GM21367 (cell line): ENCODE measurements at regions not wholly inside any gene's neighbourhood (a gene's known extent, or its start where the extent isn't known, plus 50 kb on each side); places are given as distances from the start of the nearest gene placed in this dataset.
"Not testable (repeated sequence)": the region's sequence is repeated elsewhere in the genome, so short reads cannot be mapped to it uniquely, and the experiment has no call there.

Experiments used
- ATAC-seq: cut with Tn5 transposase; IDR thresholded peaks from one replicate; pipeline ENCODE4 v1.9.1; 2021; ENCODE audit not compliant: unreplicated experiment

DNA sequence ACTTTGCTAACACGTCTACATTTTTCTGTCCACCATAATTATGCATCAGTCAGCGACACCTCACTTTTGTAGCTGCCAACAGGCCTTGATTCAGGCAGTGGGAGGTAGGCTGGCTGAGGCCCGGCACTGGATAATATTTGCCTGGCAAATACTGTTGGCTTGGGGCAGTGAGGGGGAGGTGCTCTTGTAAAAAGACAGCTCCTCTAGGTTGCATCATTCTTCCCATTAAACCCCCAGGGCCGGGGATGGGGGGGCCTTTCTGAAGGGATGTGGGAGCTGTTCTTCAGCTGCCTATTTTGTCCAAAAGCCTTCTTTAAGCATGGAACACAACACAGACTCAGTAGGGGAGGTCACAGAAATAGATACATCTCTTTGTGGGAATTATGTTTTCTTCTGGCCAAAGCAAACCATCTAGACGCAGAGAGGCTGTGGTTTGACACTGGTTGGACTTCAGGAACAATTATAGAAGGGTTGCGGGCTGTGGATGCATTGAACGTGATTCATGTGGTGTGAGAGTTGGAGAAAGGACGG is 338.3 kb upstream of the NT5E start:
- no peak for ATAC-seq

DNA sequence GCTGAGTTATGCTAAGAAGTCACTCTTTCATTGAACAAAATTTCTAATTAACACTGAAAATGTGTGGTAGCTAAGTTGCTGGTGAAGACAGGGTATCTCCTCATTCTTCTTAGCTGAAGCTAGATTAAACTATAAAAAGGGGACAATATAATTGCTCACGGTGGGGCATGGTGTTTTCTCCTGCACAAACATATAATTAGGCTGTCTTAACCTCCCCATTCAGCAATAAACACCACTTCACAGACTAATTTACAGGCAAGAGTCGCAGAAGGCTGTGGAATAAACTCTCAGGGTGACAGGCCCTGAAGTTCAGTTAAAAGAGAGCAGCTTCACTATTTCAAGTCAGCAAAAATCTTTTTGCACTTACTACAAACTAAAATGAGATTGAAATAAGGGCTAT is 338.9 kb upstream of the NT5E start:
- ATAC-seq: no peak

DNA sequence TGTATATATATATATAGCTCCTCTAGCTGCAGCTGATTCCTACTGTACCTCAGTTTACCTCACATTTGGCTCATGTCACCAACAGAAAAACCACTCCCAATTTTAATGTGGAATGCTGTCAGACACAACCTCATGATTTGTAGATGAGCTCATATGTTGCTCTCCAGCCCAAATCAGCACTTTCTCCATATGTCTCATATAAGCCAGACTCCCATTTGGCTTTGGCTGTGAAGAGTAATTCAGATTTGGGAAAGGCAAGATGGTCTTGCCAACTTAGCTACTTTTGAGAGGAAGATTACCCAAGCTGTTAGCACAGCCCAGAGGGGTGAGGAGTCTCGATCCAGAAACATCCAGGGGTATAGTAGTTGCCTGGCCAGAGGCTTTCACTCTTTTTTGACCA is 342.2 kb upstream of the NT5E start:
- no peak for ATAC-seq

DNA sequence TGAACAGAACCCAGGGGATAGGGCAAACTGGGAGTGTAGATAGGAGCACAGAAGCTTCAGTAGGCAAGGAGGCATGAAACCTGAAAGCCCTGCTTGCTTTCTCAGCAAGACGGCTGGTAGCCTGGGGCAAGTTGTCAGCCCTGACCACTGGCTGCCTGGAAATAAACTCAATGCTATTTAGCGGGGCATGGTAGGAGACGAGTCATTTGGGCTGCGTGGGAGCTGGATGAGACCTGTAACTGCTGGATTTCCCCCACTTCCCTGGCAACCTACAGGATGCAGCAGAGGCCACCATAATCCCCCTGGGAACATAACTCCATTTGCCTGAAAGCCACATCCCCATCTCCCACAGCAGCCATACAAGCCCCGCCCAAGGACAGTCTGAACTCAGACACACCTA is 332.6 kb upstream of the TBX18 start:
- no peak for ATAC-seq

DNA sequence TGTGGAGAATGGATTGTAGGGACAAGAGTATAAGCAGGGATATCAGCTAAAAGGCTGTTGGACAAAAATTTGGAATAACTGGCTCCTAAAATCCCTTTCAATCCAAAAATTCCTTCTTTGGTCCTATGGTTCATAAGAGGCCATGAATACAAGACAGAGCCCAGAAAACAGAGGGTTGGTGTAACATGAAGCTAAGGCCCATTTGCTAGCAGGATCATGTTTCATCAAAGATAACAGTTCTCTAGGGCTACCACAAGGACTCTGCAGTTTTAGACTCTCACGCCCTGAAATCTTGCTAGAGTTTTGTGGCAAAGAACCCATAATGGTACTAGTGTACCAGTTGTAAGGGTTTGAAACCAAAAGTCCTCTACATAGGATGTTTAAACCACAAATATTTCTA is 327.8 kb upstream of the TBX18 start:
- ATAC-seq: no peak

DNA sequence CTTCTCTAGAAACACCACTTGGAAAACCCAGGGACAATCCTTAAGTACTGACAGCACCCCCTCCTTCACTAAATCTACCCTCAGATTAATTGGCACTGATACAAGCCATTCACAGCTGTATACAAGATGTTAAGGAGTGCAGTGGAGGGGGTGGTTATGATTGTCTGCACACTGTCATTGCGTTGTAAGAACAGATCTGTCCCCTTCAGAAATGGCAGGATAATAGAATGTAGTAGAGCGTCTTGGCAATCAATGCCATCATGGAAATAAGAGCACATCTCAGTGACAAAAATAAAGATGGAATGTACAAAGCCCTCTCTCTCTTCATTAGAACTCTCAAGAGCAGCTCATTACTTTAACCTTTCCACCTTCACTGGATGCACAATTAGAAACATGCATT is 324.9 kb upstream of the TBX18 start:
- ATAC-seq: no peak

DNA sequence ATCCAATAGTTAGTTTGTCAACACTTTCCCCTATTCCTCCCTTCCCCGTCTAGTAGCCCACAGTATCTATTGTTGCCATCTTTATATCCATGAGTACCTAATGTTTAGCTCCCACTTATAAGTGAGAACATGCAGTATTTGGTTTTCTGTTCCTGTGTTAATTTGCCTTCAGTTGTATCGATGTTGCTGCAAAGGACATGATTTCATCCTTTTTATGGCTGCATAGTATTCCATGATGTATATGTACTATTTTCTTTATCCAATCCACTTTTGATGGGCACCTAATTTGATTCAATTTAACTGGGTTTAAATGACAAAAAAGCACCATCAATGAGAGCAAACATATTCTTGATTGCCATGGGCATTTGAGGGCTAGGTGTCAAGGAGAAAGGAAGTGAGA is 321.5 kb upstream of the TBX18 start:
- ATAC-seq: no peak

DNA sequence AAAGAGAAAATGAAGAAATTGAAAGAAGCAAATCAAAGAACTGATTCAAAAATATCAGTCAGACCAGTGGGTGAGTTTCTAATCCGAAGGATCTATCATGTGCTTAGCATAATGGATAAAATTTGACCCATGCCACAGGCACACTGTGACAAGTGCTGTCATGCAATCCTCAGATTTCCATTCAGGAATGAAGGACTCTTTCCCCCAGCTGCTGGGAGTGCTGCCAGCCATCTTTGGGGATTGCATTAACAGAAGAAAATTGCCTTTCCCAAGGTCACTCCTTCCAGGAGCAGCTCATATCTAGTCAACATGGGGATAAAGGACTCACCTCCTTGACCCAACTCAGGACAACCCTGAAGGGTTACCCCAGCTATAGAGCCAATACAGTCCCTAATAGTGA is 316.7 kb upstream of the TBX18 start:
- no peak for ATAC-seq

DNA sequence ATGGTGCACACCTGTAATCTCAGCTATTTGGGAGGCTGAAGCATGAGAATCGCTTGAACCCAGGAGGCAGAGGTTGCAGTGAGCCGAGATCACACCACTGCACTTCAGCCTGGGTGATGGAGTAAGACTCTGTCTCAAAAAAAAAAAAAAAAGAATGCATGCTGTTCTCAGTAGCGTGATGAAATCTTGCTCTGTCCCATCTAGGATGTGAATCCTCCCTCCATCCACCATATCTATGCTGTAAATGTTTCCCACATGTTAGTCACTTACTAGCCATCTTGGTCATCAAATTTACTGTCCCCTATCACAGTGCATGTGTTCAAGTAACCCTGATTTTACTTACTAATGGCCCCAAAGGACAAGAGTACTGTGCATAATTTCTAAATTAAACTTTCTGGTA is 315.4 kb upstream of the TBX18 start:
- ATAC-seq: no peak

DNA sequence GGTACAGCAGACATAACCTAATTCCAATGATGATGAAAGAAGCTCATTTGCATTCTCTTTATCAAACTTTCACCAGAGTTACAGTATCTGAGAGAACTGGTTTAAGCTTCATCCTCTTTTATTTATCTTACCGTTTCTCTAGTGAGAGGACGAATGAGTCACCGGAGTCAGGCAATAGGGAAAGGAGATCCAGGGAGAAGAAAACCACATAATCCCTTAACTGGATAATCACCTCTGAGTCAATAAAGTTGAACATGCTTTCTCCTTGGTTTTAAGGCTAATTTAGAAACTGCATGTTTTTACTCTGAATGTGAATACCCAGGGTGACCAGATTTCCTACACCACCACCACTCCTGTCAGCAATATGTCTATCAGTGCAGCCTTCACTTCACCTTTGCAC is 313.7 kb upstream of the TBX18 start:
- ATAC-seq: no peak

DNA sequence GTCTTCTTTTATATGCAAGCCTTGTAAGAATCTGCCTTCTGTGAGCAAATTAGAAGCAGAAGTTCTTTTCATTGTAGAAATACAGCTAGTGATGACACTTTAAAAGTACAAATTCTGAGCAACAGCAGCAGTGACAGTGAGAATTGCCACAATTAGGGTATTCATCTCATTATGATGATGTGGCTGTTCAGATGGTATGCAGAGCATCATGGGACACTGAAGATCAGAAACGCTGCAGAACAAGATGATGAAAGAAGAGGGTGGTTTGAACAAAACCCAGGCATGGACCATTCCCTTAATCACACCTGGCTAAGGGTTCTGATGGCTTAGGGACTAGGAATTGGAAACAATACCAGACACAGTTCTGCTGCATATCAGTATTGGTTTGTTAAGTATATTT is 312.7 kb upstream of the TBX18 start:
- ATAC-seq: no peak

DNA sequence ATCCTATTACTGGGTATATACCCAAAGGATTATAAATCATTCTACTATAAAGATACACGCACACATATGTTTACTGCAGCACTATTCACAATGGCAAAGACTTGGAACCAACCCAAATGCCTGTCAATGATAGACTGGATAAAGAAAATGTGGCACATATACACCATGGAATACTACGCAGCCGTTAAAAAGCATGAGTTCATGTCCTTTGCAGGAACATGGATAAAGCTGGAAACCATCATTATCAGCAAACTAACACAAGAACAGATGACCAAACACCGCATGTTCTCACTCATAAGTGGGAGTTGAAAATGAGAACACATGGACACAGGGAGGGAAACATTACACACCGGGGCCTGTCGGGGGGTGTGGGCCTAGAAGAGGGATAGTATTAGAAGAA is 307.4 kb upstream of the TBX18 start:
- ATAC-seq: not testable (repeated sequence)

DNA sequence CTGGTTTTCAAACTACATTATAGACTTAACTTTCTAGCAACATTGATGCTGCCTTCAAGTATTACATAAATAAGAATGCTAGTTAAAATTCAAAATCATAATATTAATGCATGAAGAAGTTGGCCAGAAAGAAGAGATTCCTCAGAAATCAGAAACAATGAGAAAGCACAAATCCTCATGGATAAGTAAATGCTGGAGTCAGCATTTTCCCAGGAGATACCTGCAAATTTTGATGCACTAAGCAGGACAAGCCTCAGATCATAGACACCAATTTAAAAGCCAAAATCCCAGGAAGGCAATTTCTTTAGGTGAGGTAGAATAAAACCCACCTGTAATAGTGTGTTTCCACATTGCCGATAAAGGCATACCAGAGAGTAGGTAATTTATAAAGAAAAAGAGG is 305.2 kb upstream of the TBX18 start:
- ATAC-seq: no peak

DNA sequence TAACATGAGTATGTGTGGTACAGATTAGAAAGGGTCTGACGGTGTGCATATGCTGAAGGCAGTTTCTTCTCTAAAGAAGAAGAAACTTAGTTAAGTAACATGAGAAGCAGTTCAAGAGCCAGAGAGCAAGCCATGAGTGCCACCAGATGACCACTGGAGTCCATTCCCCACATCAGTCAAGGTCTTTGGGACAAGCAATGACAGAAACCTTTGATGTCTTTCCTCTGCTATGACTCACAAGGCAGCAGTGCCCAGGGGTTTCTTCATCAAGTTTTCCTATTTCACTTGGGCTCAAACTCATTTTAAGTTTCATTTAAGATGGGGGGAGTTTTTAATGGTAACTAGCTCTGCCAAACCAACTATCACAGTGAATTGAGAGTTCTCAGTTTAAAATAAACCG is 303.8 kb upstream of the TBX18 start:
- no peak for ATAC-seq

DNA sequence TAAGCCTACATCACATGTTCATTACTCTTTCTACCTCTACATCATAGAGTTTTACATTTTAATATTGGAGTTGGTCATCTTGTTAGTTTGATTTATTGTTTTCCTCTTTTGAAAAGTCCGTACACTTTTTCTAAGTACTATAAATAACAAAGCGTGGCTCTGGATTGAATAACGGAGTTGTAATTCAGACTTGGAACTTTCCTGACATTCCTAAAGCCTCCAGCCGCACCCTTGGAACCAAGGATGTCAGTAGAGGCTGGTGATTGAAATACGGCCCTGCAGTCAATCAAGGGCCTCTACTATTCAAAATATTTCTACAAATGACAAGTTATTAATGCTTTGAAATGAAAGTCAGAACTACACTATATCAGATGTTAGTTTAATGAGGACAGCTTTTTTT is 301.9 kb upstream of the TBX18 start:
- ATAC-seq: no peak

DNA sequence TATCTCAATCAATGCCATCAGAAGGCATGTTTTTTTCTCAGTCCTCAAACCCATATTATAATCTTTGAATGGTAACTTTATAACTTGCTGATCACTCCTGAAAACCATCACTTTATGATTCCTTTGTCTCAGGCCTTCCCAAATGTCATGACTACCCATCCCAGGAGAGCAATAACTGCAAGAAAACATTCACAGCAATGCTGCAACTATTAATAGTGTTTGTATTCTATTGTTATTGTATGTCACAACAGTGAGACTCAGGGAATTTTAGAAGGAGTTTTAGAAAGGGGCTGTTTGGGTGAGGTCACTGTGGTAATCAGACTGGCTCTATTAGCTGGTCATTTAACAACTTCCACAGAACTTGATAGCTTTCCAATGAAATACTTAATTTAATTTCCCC is 301.4 kb upstream of the TBX18 start:
- ATAC-seq: no peak

DNA sequence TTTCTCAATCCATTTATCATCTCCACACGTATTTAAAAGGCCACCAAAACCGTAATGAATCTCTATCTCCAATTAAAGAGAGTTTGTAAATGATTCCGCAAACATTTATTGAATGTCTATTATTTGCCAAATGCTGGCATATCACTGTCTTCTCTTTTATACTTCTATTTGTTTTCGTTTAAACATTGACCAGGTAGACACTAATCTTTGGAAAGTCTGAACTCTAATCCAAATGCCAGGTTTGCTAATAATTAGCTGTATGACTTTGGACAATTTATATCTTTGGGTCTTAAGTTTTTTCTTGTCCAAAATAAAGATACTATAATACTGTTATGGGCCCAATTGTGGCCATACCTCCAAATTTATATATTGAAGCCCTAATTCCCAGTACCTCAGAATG is 299.2 kb upstream of the TBX18 start:
- ATAC-seq: no peak

DNA sequence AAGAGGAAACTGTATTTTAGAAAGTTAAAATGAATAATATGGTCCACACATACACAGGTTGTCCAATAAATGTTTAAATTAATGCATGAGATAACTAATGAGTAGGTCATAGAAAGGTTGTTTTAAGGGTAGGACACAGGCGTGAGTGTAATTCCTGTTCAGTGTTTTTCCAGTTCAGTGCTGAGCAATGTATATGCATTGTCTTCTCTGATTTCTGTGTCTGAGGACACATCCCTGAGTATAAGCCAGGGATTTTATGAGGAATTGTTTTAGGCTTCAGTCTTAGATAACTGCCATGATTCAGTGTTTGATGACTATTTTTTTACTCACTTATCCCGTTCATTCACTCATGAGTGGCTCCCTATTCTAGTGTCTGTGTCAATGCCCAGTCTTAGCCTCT is 298.5 kb upstream of the TBX18 start:
- no peak for ATAC-seq

DNA sequence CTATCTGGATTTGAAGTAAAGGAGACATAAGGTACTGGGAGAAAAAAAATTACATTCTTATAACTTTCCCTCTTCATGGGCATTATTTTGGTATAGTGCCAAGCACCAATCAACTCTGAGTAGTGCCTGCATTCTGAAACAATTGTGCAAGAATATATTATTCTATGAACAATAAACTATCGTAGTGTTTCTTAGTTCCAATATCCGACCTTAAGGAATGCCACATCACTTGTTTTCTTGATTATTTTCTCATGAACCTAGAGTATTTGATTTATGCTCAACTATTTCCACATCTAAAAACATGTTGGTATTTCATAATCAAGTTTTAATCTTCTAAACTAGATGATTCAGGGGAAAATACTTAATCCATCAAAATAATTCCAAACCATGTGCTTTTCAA is 294.4 kb upstream of the TBX18 start:
- no peak for ATAC-seq

DNA sequence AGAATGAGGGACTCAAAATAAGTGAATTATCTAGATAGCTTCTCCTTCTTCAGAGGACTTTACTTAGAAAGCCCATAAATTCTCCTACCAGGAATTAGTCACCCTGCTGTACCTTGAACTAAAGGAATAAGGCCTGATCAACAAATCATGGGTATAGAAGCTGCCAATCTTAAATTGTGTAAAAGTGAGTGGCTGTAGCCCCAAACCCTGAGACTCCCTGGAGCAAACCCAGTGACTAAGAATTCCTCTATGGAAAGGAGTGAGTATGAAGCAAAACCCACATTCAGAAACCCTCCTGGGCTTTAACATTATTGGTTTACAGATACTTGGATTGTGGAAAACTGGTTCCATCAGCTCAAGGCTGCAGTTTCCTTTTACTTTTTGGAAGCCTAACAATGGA is 285.8 kb upstream of the TBX18 start:
- ATAC-seq: no peak

DNA sequence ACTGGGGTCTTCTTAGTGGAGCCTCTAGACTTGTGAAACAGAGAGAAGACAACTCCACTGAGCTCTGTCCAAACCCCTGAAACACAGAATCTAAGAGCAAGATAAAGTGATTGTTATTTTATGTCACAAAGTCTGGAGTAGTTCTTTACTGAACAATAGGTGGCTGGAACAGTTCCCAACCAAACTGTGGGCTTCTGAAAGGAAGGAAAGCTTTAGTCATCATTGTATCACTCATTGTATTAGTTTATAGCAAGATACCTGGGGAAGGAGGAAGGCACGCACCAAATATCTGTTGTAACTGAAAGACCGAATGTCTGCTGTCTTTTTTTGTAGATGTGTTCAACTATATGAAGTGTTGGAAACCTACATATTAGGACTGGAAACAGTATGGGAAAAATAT is 284.9 kb upstream of the TBX18 start:
- no peak for ATAC-seq

DNA sequence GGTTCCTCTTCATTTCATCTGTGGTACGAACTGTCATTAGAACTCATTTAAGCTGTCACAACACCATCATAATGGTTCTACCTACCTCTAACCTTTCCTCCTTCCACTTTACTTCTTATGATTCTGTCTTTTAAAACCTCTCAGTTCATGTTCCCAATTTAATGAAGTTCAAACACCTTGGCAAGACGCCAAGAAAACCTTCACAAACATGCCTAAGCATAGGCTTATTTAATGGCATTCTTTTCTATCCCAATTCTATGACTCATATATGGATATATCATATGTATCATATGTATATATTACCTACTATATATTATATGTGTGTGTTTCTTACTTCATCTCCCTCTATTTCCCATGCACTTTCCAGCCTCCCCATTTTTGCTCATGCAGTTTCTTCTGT is 283.4 kb upstream of the TBX18 start:
- ATAC-seq: no peak

DNA sequence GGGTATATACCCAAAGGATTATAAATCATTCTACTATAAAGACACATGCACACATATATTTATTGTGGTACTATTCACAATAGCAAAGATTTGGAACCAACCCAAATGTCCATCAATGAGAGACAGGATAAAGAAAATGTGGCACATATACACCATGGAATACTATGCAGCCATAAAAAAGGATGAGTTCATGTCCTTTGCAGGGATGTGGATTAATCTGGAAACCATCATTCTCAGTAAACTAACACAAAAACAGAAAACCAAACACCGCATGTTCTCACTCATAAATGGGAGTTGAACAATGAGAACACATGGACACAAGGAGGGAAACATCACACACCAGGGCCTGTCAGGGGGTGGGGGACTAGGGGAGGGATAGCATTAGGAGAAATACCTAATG is 281.4 kb upstream of the TBX18 start:
- not testable (repeated sequence) for ATAC-seq

DNA sequence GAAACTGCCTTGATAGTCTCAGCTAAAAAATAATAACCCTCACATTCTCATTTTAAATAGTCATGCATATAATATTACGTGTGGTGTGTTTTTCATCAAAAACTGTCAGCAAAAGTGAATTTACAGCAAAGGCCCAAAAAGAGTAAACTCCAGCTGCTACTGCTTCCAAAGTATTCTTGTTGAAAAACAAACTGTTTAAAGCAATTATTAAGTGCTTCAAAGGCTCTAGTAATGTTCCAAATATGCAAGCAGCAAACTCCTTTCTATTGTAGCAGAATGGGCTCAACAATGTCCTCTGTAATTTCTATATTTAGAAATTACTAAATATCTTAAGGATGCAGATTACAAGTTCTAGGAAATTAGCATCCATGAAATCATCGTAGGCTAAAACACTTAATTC is 280.0 kb upstream of the TBX18 start:
- no peak for ATAC-seq
